ENCODE measurements at regions not wholly inside any gene's neighbourhood (a gene's known extent, or its start where the extent isn't known, plus 50 kb on each side); places are given as distances from the start of the nearest gene placed in this dataset.

DNA sequence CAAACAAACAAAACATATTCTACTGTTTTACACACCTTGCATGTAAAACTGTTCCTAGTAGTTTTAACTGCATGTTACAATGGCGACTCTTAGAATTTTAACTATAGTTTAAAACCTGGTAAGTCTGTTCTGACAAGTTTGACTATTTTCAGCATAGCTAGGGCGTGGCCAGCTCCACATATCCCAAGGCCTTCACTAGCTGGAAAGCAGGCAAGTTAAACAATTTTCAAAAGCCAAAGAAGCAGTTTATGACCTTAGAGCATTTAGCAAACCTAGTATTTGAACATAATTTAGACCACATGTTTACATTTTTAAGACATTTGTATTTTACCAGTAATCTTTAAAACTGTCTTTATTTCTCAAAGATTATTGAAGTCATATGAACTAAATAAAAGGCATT is 402.8 kb upstream of the SYT4 start:
- Histone ChIP-seq H3K4me1 (no peaks in the 10 kb centered on the region), H3K9me3 (no peaks in the 10 kb centered on the region), H3K36me3 (no peaks in the 10 kb centered on the region), H3K27ac (no peak overlapping the region), H3K27me3 (no peaks in the 10 kb centered on the region), H3K4me3 (no peak overlapping the region)
- no peak for ATAC-seq
- 62 to 73% methylated on average over 2 of the region's 2 CpGs for WGBS, 2 donors (ENCODE audit: low coverage in 1 of 2)
- TF ChIP-seq POLR2AphosphoS5 (IDR thresholded peaks at IDR 0.05): no peak

GRCh38 chr18:43681661-43682060 is 404.4 kb upstream of the SYT4 start:
- no peak for ATAC-seq
- TF ChIP-seq, protein P1, sequence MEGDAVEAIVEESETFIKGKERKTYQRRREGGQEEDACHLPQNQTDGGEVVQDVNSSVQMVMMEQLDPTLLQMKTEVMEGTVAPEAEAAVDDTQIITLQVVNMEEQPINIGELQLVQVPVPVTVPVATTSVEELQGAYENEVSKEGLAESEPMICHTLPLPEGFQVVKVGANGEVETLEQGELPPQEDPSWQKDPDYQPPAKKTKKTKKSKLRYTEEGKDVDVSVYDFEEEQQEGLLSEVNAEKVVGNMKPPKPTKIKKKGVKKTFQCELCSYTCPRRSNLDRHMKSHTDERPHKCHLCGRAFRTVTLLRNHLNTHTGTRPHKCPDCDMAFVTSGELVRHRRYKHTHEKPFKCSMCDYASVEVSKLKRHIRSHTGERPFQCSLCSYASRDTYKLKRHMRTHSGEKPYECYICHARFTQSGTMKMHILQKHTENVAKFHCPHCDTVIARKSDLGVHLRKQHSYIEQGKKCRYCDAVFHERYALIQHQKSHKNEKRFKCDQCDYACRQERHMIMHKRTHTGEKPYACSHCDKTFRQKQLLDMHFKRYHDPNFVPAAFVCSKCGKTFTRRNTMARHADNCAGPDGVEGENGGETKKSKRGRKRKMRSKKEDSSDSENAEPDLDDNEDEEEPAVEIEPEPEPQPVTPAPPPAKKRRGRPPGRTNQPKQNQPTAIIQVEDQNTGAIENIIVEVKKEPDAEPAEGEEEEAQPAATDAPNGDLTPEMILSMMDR (IDR thresholded peaks at IDR 0.05): no peak
- TF ChIP-seq POLR2AphosphoS5 (IDR thresholded peaks at IDR 0.05) (no peak), POLR2A (IDR thresholded peaks at IDR 0.05) (no peak), EP300 (IDR thresholded peaks at IDR 0.05) (no peak)
- Histone ChIP-seq H3K4me3 (no peak overlapping the region), H3K4me1 (no peaks in the 10 kb centered on the region), H3K27me3 (no peaks in the 10 kb centered on the region), H3K36me3 (no peaks in the 10 kb centered on the region), H3K9me3 (no peaks in the 10 kb centered on the region), H3K27ac (no peak overlapping the region)
- 60% methylated on average over 1 of the region's 5 CpGs; no CpG with 5 or more reads in 1 of the 2 donors for WGBS, 2 donors (ENCODE audit: low coverage in 1 of 2)

- WGBS, 2 donors (ENCODE audit: low coverage in 1 of 2): 91 to 100% methylated on average over 1 to 5 of the region's 7 CpGs
- Histone ChIP-seq H3K27ac (no peak overlapping the region), H3K9me3 (no peaks in the 10 kb centered on the region), H3K4me1 (no peaks in the 10 kb centered on the region), H3K4me3 (no peak overlapping the region), H3K27me3 (no peaks in the 10 kb centered on the region), H3K36me3 (no peaks in the 10 kb centered on the region)
- TF ChIP-seq, protein P1 (IDR thresholded peaks at IDR 0.05): no peak
- ATAC-seq: no peak
These were observed 404.9 kb upstream of the SYT4 start for GRCh38 chr18:43682196-43682595.

DNA sequence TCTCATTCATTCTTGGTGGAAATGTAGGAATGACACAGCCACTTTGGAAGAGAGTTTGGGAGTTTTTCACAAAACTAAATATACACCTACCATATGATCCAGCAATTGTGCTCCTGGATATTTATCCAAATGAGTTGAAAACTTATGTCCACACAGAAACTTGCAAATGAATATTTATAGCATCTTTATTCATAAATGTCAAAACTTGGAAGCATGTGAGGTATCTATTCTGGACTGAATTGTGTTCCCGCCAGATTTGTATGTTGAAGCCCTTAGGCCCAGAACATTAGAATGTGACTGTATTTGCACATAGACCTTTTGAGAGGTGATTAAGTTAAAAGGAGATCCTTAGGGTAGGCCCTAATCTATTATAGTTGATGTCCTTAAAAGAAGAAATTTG is 409.4 kb upstream of the SYT4 start:
- TF ChIP-seq POLR2AphosphoS5 (IDR thresholded peaks at IDR 0.05) (no peak), POLR2A (IDR thresholded peaks at IDR 0.05) (no peak), EP300 (IDR thresholded peaks at IDR 0.05) (no peak)
- TF ChIP-seq, protein P1 (IDR thresholded peaks at IDR 0.05): no peak
- Histone ChIP-seq H3K9me3 (peaks cover 0 to 5% (median 0%) of the 10 kb centered on the region in 3 donors), H3K27ac (no peak overlapping the region), H3K27me3 (no peaks in the 10 kb centered on the region), H3K36me3 (no peaks in the 10 kb centered on the region), H3K4me1 (no peaks in the 10 kb centered on the region), H3K4me3 (no peak overlapping the region)
- WGBS, 2 donors (ENCODE audit: low coverage in 1 of 2): 90% methylated on average over 1 of the region's 1 CpG; no CpG with 5 or more reads in 1 of the 2 donors
- ATAC-seq: no peak

- peaks cover 0 to 5% (median 0%) of the 10 kb centered on the region in 3 donors for H3K9me3 ChIP-seq
- H3K4me1 ChIP-seq: no peaks in the 10 kb centered on the region
- no peak for ATAC-seq
- H3K27ac ChIP-seq: no peak overlapping the region
- no peak overlapping the region for H3K4me3 ChIP-seq
- H3K36me3 ChIP-seq: no peaks in the 10 kb centered on the region
- TF ChIP-seq POLR2A (IDR thresholded peaks at IDR 0.05) (no peak), POLR2AphosphoS5 (IDR thresholded peaks at IDR 0.05) (no peak), EP300 (IDR thresholded peaks at IDR 0.05) (no peak)
- TF ChIP-seq, protein P1 (IDR thresholded peaks at IDR 0.05): no peak
- 73 to 83% methylated on average over 3 to 4 of the region's 4 CpGs for WGBS, 2 donors (ENCODE audit: low coverage in 1 of 2)
- H3K27me3 ChIP-seq: no peaks in the 10 kb centered on the region
These were observed 414.9 kb upstream of the SYT4 start for GRCh38 chr18:43692099-43692690.

All from gastroesophageal sphincter (tissue), 4 donors.